GM18507 (cell line): ENCODE measurements at regions not wholly inside any gene's neighbourhood (a gene's known extent, or its start where the extent isn't known, plus 50 kb on each side); places are given as distances from the start of the nearest gene placed in this dataset.

Source experiments
- DNase-seq: peaks from one replicate; pipeline ENCODE4 v3.0.0; 2011; ENCODE audit warnings: low read depth; ENCODE audit not compliant: insufficient read length; ENCODE audit errors: extremely low spot score
- FAIRE-seq: peaks from 2 replicates; lab custom pipeline; 2011; peaks lifted over from hg19 to GRCh38; lab: Jason Lieb, UNC

GRCh38 chr5:67476995-67477394, 280.4 kb upstream of the CD180 start:
- no peak for FAIRE-seq
- no peak for DNase-seq

- DNase-seq (no peak), FAIRE-seq (no peak)
Measured at GRCh38 chr5:67476531-67476930, 279.9 kb upstream of the CD180 start.

- DNase-seq = no peak
- no peak for FAIRE-seq
Measured at GRCh38 chr5:67475489-67475888, 278.9 kb upstream of the CD180 start.

- no peak for DNase-seq
- FAIRE-seq = no peak
Measured at GRCh38 chr5:67474597-67475238, 278.1 kb upstream of the CD180 start.

GRCh38 chr5:67467110-67467509, 270.5 kb upstream of the CD180 start:
- DNase-seq (no peak), FAIRE-seq (no peak)

GRCh38 chr5:67465537-67466207, 269.1 kb upstream of the CD180 start:
- FAIRE-seq = no peak
- DNase-seq = no peak

GRCh38 chr5:67462147-67462546, 265.5 kb upstream of the CD180 start:
- FAIRE-seq (no peak), DNase-seq (no peak)

GRCh38 chr5:67459253-67459652, 262.7 kb upstream of the CD180 start:
- DNase-seq (no peak), FAIRE-seq (no peak)

GRCh38 chr5:67455970-67456369, 259.4 kb upstream of the CD180 start:
- no peak for DNase-seq
- no peak for FAIRE-seq

GRCh38 chr5:67454957-67455561, 258.5 kb upstream of the CD180 start:
- FAIRE-seq (no peak), DNase-seq (no peak)

GRCh38 chr5:67453111-67453905, 256.7 kb upstream of the CD180 start:
- DNase-seq (no peak), FAIRE-seq (no peak)

GRCh38 chr5:67451640-67452279, 255.2 kb upstream of the CD180 start:
- no peak for DNase-seq

GRCh38 chr5:67447732-67448131, 251.1 kb upstream of the CD180 start:
- FAIRE-seq (no peak), DNase-seq (no peak)

More at GRCh38 chr5:67451640-67452279, 255.2 kb upstream of the CD180 start:
- no peak for FAIRE-seq

- DNase-seq (no peak), FAIRE-seq (no peak)
Measured at GRCh38 chr5:67437905-67438845, 241.6 kb upstream of the CD180 start.

GRCh38 chr5:67435032-67435431, 238.4 kb upstream of the CD180 start:
- FAIRE-seq = no peak

GRCh38 chr5:67434466-67434865, 237.9 kb upstream of the CD180 start:
- no peak for FAIRE-seq

More at GRCh38 chr5:67435032-67435431, 238.4 kb upstream of the CD180 start:
- DNase-seq = no peak

GRCh38 chr5:67432606-67433005, 236.0 kb upstream of the CD180 start:
- DNase-seq (no peak), FAIRE-seq (no peak)

More at GRCh38 chr5:67434466-67434865, 237.9 kb upstream of the CD180 start:
- no peak for DNase-seq

GRCh38 chr5:67431191-67431590, 234.6 kb upstream of the CD180 start:
- FAIRE-seq = no peak
- no peak for DNase-seq
